GM12875 (cell line): ENCODE measurements at regions not wholly inside any gene's neighbourhood (a gene's known extent, or its start where the extent isn't known, plus 50 kb on each side); places are given as distances from the start of the nearest gene placed in this dataset.

Experiments used
- H3K4me3 ChIP-seq: one replicate; pipeline ENCODE4 v1.5.1; 2011; ENCODE audit warnings: low read depth, low read length, control low read depth
- TF ChIP-seq, protein P1 (sequence below): IDR thresholded peaks from 2 replicates; pipeline ENCODE4 v1.5.1; 2011; ENCODE audit warnings: low read depth, mild to moderate bottlenecking, control low read depth, inconsistent platforms, low read length, moderate library complexity, borderline replicate concordance; ENCODE audit not compliant: insufficient read depth

DNA sequence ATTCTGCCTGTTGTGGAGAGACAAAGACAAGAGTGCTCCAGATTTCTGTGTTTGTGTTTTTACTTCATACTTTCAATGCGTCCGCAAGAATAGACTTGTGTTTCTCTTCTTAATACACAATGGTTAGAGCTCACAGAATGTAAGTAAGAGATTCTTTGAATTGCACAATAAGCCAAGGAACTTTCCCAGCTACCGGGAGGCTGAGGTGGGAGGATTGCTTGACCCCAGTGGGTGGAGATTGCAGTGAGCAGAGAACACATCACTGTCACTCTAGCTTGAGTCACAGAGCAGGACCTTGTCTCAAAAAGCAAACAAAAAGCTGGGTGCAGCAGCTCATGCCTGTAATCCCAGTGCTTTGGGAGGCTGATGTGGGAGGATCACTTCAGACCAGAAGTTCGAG is 250.7 kb upstream of the MYO3A start:
- TF ChIP-seq, protein P1, sequence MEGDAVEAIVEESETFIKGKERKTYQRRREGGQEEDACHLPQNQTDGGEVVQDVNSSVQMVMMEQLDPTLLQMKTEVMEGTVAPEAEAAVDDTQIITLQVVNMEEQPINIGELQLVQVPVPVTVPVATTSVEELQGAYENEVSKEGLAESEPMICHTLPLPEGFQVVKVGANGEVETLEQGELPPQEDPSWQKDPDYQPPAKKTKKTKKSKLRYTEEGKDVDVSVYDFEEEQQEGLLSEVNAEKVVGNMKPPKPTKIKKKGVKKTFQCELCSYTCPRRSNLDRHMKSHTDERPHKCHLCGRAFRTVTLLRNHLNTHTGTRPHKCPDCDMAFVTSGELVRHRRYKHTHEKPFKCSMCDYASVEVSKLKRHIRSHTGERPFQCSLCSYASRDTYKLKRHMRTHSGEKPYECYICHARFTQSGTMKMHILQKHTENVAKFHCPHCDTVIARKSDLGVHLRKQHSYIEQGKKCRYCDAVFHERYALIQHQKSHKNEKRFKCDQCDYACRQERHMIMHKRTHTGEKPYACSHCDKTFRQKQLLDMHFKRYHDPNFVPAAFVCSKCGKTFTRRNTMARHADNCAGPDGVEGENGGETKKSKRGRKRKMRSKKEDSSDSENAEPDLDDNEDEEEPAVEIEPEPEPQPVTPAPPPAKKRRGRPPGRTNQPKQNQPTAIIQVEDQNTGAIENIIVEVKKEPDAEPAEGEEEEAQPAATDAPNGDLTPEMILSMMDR: no peak
- H3K4me3 ChIP-seq: no peak overlapping the region

DNA sequence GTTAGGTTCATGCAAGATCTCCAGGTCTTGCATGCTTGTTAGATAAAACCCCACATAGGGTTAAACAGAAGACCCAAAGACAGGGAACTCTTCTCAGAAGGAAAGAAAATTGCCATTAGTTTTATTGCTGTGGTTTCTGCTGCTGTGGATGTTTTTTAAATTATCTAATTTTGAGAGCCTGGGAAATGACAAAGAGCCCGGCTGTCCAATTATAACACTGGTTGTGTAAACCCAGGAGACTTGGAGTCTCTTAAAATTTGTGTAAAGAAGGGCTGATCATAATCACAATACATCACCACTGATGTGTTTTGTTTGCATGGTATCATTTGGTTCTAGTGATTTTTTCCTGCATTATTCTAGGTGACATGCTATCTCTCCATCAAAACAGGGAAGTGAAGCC is 246.5 kb upstream of the MYO3A start:
- TF ChIP-seq, protein P1: no peak
- no peak overlapping the region for H3K4me3 ChIP-seq

DNA sequence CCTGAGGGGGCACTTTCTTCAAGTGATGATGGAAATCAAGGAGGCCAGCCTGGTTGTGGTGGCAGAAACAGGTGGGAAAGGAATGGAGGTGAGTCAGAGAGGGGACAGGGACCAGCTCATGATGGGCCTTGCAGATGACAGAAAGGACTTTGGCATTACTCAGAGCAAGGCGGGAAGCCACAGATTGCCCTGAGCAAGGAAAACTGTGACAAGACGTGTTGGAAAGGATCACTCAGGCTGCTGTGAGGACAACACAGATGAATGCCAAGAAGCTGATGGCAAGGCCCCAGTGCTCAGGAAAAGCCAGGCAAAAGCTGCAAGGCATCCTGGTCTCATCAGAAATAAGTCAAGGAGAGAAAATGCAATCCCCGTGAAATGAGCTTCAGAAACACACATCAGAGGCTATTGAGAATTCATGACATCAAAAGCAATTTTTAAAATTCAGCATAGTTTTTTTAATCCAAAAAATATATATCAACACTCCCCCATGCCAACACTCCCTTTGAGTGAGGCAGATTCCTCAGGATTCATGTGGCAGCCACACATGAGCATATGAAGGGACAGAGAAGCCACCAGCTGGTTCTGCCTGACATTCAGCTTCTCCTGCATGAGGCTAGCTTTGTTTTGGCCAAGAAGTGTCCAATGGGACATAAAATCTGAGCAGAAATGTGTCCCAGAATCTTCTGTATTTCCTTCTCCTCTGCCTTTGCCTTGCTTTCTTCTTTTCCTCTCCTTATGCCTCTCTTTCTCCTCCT is 244.5 kb upstream of the MYO3A start:
- TF ChIP-seq, protein P1: no peak
- H3K4me3 ChIP-seq: no peak overlapping the region

DNA sequence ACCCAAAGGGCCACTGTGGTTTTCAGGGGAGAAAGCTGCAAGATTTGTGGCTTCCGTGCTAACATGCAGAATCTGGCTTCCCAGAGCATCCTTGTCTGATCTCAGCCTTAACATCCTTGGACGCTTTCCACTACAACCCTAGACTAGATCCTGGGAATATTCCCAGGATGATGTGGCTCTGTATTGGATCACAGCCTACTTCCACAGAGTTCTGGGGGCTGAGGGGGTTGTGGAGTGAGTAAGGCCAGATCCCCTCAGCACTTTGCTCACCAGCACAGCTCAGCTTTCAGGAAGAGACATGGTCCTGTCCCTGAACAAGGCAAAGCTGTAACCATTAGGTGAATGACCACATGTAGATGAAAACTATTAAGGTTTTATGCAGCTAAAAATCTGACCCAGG is 241.3 kb upstream of the MYO3A start:
- H3K4me3 ChIP-seq: no peak overlapping the region
- TF ChIP-seq, protein P1: no peak

DNA sequence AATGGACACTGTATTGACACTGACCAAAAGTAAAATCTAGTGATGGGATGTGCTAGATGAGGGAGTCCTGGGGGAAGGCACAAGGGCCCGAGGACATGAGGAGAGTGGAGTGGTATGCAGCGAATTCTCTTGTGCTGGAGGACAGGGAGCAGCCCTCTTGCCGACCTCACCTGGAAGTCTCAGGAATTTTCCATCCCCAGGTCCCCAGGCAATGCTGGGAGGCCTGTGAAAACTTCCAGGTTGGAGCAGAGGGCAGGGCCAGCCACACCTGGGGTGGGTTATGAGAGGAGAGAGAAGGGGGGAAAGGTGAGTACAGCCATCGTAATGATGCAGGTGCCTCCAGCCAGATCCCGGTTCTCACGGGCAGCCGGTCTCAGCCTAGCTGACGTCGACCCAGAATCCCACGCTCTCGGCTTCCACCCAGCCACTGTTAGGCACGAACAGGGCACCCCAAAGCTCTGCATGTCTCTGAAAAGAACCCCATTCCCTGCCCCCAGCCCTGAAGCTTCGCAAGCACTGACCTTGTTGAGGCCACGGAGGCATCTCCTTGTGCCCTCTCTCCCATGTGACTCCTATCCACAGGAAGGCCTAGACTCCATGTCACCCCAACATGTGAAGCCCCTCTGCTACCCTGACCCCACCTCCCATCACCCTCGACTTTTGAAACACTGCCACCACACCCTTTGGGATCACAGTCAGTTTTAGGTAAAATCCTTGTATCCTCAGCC is 239.7 kb upstream of the MYO3A start:
- TF ChIP-seq, protein P1: no peak
- no peak overlapping the region for H3K4me3 ChIP-seq

DNA sequence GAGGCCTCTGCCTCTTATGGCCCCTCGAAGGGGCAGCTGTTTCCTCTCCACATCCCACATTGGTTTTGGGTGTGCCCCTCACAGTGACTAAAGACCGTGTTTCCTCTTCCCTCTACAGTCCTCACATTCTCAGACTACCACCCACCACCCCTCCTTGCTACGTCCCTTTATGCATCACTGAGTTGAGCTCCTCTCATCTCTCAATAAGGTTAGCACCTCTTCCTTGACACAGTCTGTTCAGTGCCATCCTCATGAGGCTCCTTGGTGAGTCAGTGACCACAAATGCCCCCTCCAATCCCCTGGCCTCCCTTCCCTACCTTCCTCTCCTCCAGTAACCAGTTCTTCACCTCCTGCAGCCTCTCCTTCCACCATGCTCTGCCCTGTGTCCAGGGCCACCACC is 239.1 kb upstream of the MYO3A start:
- TF ChIP-seq, protein P1: no peak
- no peak overlapping the region for H3K4me3 ChIP-seq

DNA sequence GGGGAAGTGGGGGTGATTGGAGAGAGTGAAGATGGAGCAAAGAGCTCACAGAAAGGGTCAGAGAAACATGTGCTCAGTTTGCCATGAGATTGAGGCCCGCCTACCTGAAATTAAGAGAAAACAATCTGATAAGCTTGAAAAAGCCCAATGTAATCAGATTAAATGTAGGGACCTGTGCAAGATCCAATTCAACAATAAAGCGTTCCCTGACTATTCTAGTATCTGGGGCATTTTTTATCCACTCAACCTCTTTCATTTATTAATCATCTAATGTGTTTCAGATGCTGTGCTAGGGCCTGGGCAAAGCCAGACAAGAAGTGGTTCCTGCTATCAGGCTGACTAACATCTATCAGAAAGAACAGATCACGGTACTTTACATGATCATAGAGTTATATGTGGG is 238.4 kb upstream of the MYO3A start:
- TF ChIP-seq, protein P1: no peak
- no peak overlapping the region for H3K4me3 ChIP-seq
